SU-DHL-6 (cell line): ENCODE measurements at regions not wholly inside any gene's neighbourhood (a gene's known extent, or its start where the extent isn't known, plus 50 kb on each side); places are given as distances from the start of the nearest gene placed in this dataset.

Source experiments
- H2AFZ ChIP-seq: fragments of 200-600 bp; sonication (generic); 2 replicates; pipeline ENCODE4 v1.6.1; 2014; ENCODE audit warnings: low read depth, mild to moderate bottlenecking, moderate library complexity, mixed read lengths, antibody characterized with exemption, low read length; ENCODE audit not compliant: severe bottlenecking
- H3F3A ChIP-seq: fragments of 200-600 bp; shearing (Covaris generic); 2 replicates; pipeline ENCODE4 v1.6.0; 2016; ENCODE audit warnings: antibody characterized with exemption, mild to moderate bottlenecking; ENCODE audit not compliant: insufficient read depth
- H3K27ac ChIP-seq: fragments of 200-600 bp; sonication (generic); 2 replicates; pipeline ENCODE4 v1.5.1; 2016; ENCODE audit warnings: low read depth, mild to moderate bottlenecking, low read length, moderate library complexity, mixed read lengths
- H3K27me3 ChIP-seq: fragments of 200-600 bp; sonication (generic), shearing (Covaris generic); 2 replicates; pipeline ENCODE4 v1.6.0; 2014; ENCODE audit warnings: mild to moderate bottlenecking, low read length
- H3K36me3 ChIP-seq: fragments of 200-600 bp; sonication (generic); 2 replicates; pipeline ENCODE4 v1.6.1; 2014; ENCODE audit warnings: mild to moderate bottlenecking, low read length, mixed read lengths
- H3K4me2 ChIP-seq: fragments of 300-600, 200-600 bp; shearing (Covaris generic), sonication (generic); 2 replicates; pipeline ENCODE4 v1.6.0; 2014; ENCODE audit warnings: low read length, low read depth, mild to moderate bottlenecking; ENCODE audit not compliant: poor library complexity, severe bottlenecking
- H3K4me3 ChIP-seq: fragments of 200-600 bp; sonication (generic); 2 replicates; pipeline ENCODE4 v1.5.1; 2014; ENCODE audit warnings: antibody characterized with exemption, low read length, mild to moderate bottlenecking, mixed read lengths; ENCODE audit not compliant: insufficient read depth, poor library complexity, severe bottlenecking
- H3K79me2 ChIP-seq: fragments of 200-600 bp; sonication (generic); 2 replicates; pipeline ENCODE4 v1.6.1; 2014; ENCODE audit warnings: mild to moderate bottlenecking, low read length, moderate library complexity; ENCODE audit not compliant: insufficient read depth
- H3K9ac ChIP-seq: fragments of 200-600 bp; sonication (generic); 2 replicates; pipeline ENCODE4 v1.7.0; 2014; ENCODE audit warnings: mild to moderate bottlenecking, low read length
- H3K9me2 ChIP-seq: fragments of 200-600 bp; sonication (generic); replicated peaks from 2 replicates; pipeline ENCODE4 v1.6.1; 2014; ENCODE audit warnings: low read length; ENCODE audit not compliant: insufficient read depth
- H3K9me3 ChIP-seq: fragments of 200-600 bp; sonication (generic); 2 replicates; pipeline ENCODE4 v1.6.1; 2014; ENCODE audit warnings: low read length, mixed read lengths; ENCODE audit not compliant: insufficient read depth
- H4K20me1 ChIP-seq: fragments of 200-600 bp; sonication (generic); 2 replicates; pipeline ENCODE4 v1.6.1; 2014; ENCODE audit warnings: low read depth, mild to moderate bottlenecking, antibody characterized with exemption, low read length, moderate library complexity, mixed read lengths
- CTCF ChIP-seq: fragments of 200-600 bp; sonication (generic); IDR thresholded peaks from one replicate; pipeline ENCODE4 v1.5.1; 2017; ENCODE audit warnings: antibody characterized with exemption, mild to moderate bottlenecking, low read length, moderate library complexity; ENCODE audit not compliant: insufficient read depth, poor library complexity, severe bottlenecking
- EZH2phosphoT487 ChIP-seq: fragments of 200-600 bp; sonication (generic), shearing (Covaris generic); conservative IDR thresholded peaks from 2 replicates; pipeline ENCODE4 v1.6.1; 2018; ENCODE audit warnings: mild to moderate bottlenecking, antibody characterized with exemption, low read length, moderate library complexity, mixed read lengths

GRCh38 chr6:90689172-90689571 lies 102.3 kb upstream of the MAP3K7 start:
- Histone ChIP-seq H3K79me2 (no peaks in the 10 kb centered on the region), H3K27me3 (no peaks in the 10 kb centered on the region), H3K9me3 (no peaks in the 10 kb centered on the region), H2AFZ (no peak overlapping the region), H4K20me1 (no peaks in the 10 kb centered on the region), H3K27ac (no peak overlapping the region), H3K9ac (no peak overlapping the region), H3K4me3 (no peak overlapping the region), H3K9me2 (no peaks in the 10 kb centered on the region), H3F3A (no peaks in the 10 kb centered on the region), H3K4me2 (no peak overlapping the region), H3K36me3 (no peaks in the 10 kb centered on the region)
- TF ChIP-seq CTCF: no peak
- TF ChIP-seq EZH2phosphoT487: no peak

- no peaks in the 10 kb centered on the region for H4K20me1 ChIP-seq
- H3K9me3 ChIP-seq: no peaks in the 10 kb centered on the region
- no peaks in the 10 kb centered on the region for H3F3A ChIP-seq
- H3K79me2 ChIP-seq: no peaks in the 10 kb centered on the region
- no peak overlapping the region for H3K27ac ChIP-seq
- no peak overlapping the region for H3K4me2 ChIP-seq
- TF ChIP-seq CTCF (no peak), EZH2phosphoT487 (no peak)
- no peak overlapping the region for H3K4me3 ChIP-seq
- H3K9ac ChIP-seq: no peak overlapping the region
- no peak overlapping the region for H2AFZ ChIP-seq
- H3K9me2 ChIP-seq: no peaks in the 10 kb centered on the region
- no peaks in the 10 kb centered on the region for H3K27me3 ChIP-seq
- H3K36me3 ChIP-seq: no peaks in the 10 kb centered on the region
These were observed 101.0 kb upstream of the MAP3K7 start for GRCh38 chr6:90687775-90688380.

GRCh38 chr6:90681863-90682262 lies 95.0 kb upstream of the MAP3K7 start:
- TF ChIP-seq CTCF (no peak), EZH2phosphoT487 (no peak)
- no peaks in the 10 kb centered on the region for H3K36me3 ChIP-seq
- no peak overlapping the region for H3K4me3 ChIP-seq

More at GRCh38 chr6:90681863-90682262, 95.0 kb upstream of the MAP3K7 start:
- no peaks in the 10 kb centered on the region for H3K9me2 ChIP-seq
- no peaks in the 10 kb centered on the region for H4K20me1 ChIP-seq
- no peak overlapping the region for H3K9ac ChIP-seq
- H3F3A ChIP-seq: no peaks in the 10 kb centered on the region
- H3K79me2 ChIP-seq: no peaks in the 10 kb centered on the region
- no peaks in the 10 kb centered on the region for H3K9me3 ChIP-seq
- H3K27me3 ChIP-seq: no peaks in the 10 kb centered on the region; the same call in 1 of the 2 replicates
- no peak overlapping the region for H2AFZ ChIP-seq
- H3K4me2 ChIP-seq: no peak overlapping the region
- H3K27ac ChIP-seq: no peak overlapping the region
